Nephron (organoid): ENCODE measurements at regions not wholly inside any gene's neighbourhood (a gene's known extent, or its start where the extent isn't known, plus 50 kb on each side); places are given as distances from the start of the nearest gene placed in this dataset.

Source experiments
- H3K27ac Mint-ChIP-seq, 3 experiments: 2 replicates each; pipeline ENCODE4 v1.8.0; 2020; ENCODE audit warnings: mixed read lengths in 3 of 3, mild to moderate bottlenecking in 2 of 3, moderate library complexity in 1 of 3
- H3K27me3 Mint-ChIP-seq: 2 replicates; pipeline ENCODE4 v1.8.0; 2021; ENCODE audit warnings: low read depth, mild to moderate bottlenecking, moderate library complexity, mixed read lengths
- H3K36me3 Mint-ChIP-seq: 2 replicates; pipeline ENCODE4 v1.8.0; 2020; ENCODE audit warnings: low read depth, mixed read lengths
- H3K4me1 Mint-ChIP-seq: 2 replicates; pipeline ENCODE4 v1.8.0; 2020; ENCODE audit warnings: mixed read lengths
- H3K4me3 Mint-ChIP-seq, 3 experiments: 2 replicates each; pipeline ENCODE4 v1.8.0; 2020; ENCODE audit warnings: mild to moderate bottlenecking in 3 of 3, mixed read lengths in 3 of 3, moderate library complexity in 2 of 3
- H3K9me3 Mint-ChIP-seq: 2 replicates; pipeline ENCODE4 v1.8.0; 2020; ENCODE audit warnings: mixed read lengths
- CTCF ChIP-seq, 3 experiments: fragments of 200-600 bp; sonication (generic); IDR thresholded peaks; one replicate each; pipeline ENCODE4 v1.5.0; 2021; ENCODE audit warnings: antibody characterized with exemption in 3 of 3; ENCODE audit not compliant: unreplicated experiment in 3 of 3

- H3K9me3 Mint-ChIP-seq = peaks cover 16% of the 10 kb centered on the region
- no peaks in the 10 kb centered on the region for H3K36me3 Mint-ChIP-seq
- H3K4me1 Mint-ChIP-seq = peaks cover 4% of the 10 kb centered on the region
- no peak for TF ChIP-seq CTCF (IDR thresholded peaks at IDR 0.05; ENCODE audit: unreplicated experiment in 3 of 3)
- H3K27ac Mint-ChIP-seq = no peak overlapping the region
- no peaks in the 10 kb centered on the region for H3K27me3 Mint-ChIP-seq
- H3K4me3 Mint-ChIP-seq = no peak overlapping the region
Measured at GRCh38 chrX:114166601-114167000, 417.3 kb upstream of the HTR2C start.

DNA sequence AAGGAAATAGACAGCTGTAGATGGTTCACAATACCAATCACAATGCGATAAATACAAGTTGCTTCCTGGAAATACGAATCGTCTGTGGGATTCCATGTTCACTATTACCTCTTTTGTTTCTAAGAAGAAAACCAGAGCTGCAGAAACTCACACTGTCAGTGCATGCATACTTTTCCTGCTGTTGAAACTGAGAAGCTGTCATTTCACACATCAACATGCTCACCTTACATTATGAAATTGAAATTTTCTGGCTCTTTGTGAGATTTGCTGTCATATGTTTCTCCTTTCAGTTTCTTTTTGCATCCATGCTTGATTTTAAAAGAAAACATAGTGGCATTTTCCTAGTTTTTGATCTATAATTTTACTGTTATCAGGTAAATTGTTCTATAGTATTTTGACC lies 418.3 kb upstream of the HTR2C start:
- Mint-ChIP-seq H3K4me3 (no peak overlapping the region), H3K27me3 (no peaks in the 10 kb centered on the region), H3K4me1 (peaks cover 4% of the 10 kb centered on the region), H3K27ac (no peak overlapping the region), H3K9me3 (peaks cover 16% of the 10 kb centered on the region), H3K36me3 (no peaks in the 10 kb centered on the region)
- TF ChIP-seq CTCF (IDR thresholded peaks at IDR 0.05; ENCODE audit: unreplicated experiment in 3 of 3) = no peak

GRCh38 chrX:114162068-114162735 lies 421.7 kb upstream of the HTR2C start:
- H3K36me3 Mint-ChIP-seq = no peaks in the 10 kb centered on the region
- TF ChIP-seq CTCF (IDR thresholded peaks at IDR 0.05; ENCODE audit: unreplicated experiment in 3 of 3) = no peak
- peak overlapping the region in 1 of 3 experiments; percentile 3 for H3K27ac Mint-ChIP-seq
- H3K4me1 Mint-ChIP-seq = peaks cover 4% of the 10 kb centered on the region
- peaks cover 5% of the 10 kb centered on the region for H3K9me3 Mint-ChIP-seq
- no peaks in the 10 kb centered on the region for H3K27me3 Mint-ChIP-seq
- no peak overlapping the region for H3K4me3 Mint-ChIP-seq

- no peaks in the 10 kb centered on the region for H3K36me3 Mint-ChIP-seq
- H3K27ac Mint-ChIP-seq = no peak overlapping the region
- H3K9me3 Mint-ChIP-seq = no peaks in the 10 kb centered on the region
- H3K4me1 Mint-ChIP-seq = no peaks in the 10 kb centered on the region
- H3K4me3 Mint-ChIP-seq = no peak overlapping the region
- TF ChIP-seq CTCF (IDR thresholded peaks at IDR 0.05; ENCODE audit: unreplicated experiment in 3 of 3) = no peak
- no peaks in the 10 kb centered on the region for H3K27me3 Mint-ChIP-seq
Measured at GRCh38 chrX:114152801-114153200, 431.1 kb upstream of the HTR2C start.

DNA sequence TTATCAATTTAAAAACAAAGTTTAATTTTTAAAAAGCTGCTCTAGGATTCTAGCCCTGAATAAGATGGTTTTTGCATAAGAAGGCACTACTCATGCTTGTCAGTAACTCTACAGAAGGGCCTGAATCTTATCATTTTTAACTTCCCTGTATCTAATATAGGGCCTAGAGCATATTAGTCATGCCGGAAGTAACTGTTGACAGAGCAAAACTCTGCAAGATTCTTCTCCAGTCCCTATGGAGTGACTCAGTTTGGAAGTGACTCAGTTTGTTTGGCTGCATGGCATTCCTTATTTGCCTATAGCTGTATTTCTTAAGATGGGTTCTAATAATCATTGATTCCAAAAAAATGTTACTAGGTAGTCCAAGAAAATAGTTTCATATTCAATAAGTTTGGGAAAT lies 431.8 kb upstream of the HTR2C start:
- Mint-ChIP-seq H3K27ac (no peak overlapping the region), H3K9me3 (no peaks in the 10 kb centered on the region), H3K4me1 (no peaks in the 10 kb centered on the region), H3K36me3 (no peaks in the 10 kb centered on the region), H3K27me3 (no peaks in the 10 kb centered on the region), H3K4me3 (no peak overlapping the region)
- TF ChIP-seq CTCF (IDR thresholded peaks at IDR 0.05; ENCODE audit: unreplicated experiment in 3 of 3) = no peak

DNA sequence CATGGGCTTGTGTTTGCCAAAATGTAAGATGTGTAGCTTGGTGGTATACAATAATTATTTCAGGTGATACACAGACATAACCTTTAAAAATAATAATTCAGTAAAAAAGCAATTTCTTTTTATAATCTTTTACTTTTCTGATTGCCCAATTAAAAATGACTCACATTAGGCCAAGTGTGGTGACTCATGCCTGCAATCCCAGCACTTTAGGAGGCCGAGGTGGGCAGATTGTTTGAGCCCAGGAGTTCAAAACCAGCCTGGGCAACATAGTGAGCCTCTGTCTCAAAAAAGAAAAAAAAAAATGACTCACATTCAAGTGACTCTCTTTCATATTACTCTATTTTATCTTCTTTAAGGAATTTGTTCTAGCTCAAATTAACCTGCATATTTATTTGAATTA lies 449.4 kb upstream of the HTR2C start:
- Mint-ChIP-seq H3K36me3 (no peaks in the 10 kb centered on the region), H3K4me3 (no peak overlapping the region), H3K4me1 (no peaks in the 10 kb centered on the region), H3K27ac (no peak overlapping the region), H3K9me3 (no peaks in the 10 kb centered on the region), H3K27me3 (no peaks in the 10 kb centered on the region)
- no peak for TF ChIP-seq CTCF (IDR thresholded peaks at IDR 0.05; ENCODE audit: unreplicated experiment in 3 of 3)
